Small intestine (tissue), 7 donors: ENCODE measurements at regions not wholly inside any gene's neighbourhood (a gene's known extent, or its start where the extent isn't known, plus 50 kb on each side); places are given as distances from the start of the nearest gene placed in this dataset.

ENCODE experiments used
- DNase-seq, 2 donors: peaks; one replicate each; pipeline versions ENCODE4 v3.0.0 to v3.0.0-alpha.2; 2013
- FAIRE-seq: peaks from 2 replicates; lab custom pipeline; 2012; peaks lifted over from hg19 to GRCh38; lab: Jason Lieb, UNC
- H3K27ac ChIP-seq, 3 donors: one replicate each; pipeline ENCODE4 v1.5.1; 2013; ENCODE audit warnings: low read length in 2 of 3, mild to moderate bottlenecking in 2 of 3, control low read depth in 1 of 3, inconsistent platforms in 1 of 3, low read depth in 1 of 3, moderate library complexity in 1 of 3
- H3K27me3 ChIP-seq, 3 donors: one replicate each; pipeline ENCODE4 v1.6.1; 2013; ENCODE audit warnings: low read length in 3 of 3, inconsistent platforms in 1 of 3; ENCODE audit not compliant: control insufficient read depth in 3 of 3, insufficient read depth in 3 of 3
- H3K36me3 ChIP-seq, 3 donors: one replicate each; pipeline ENCODE4 v1.6.1; 2013; ENCODE audit warnings: low read length in 3 of 3, inconsistent platforms in 1 of 3, low read depth in 1 of 3, mild to moderate bottlenecking in 1 of 3, moderate library complexity in 1 of 3; ENCODE audit not compliant: control insufficient read depth in 3 of 3, insufficient read depth in 2 of 3
- H3K4me1 ChIP-seq, 3 donors: one replicate each; pipeline ENCODE4 v1.6.1; 2013; ENCODE audit warnings: low read length in 2 of 3, inconsistent platforms in 1 of 3, low read depth in 1 of 3, mild to moderate bottlenecking in 1 of 3, moderate library complexity in 1 of 3; ENCODE audit not compliant: control insufficient read depth in 3 of 3, insufficient read depth in 2 of 3
- H3K4me3 ChIP-seq, 3 donors: one replicate each; pipeline ENCODE4 v1.5.1; 2013; ENCODE audit warnings: low read length in 3 of 3, control low read depth in 1 of 3, inconsistent platforms in 1 of 3, low read depth in 1 of 3, mild to moderate bottlenecking in 1 of 3, moderate library complexity in 1 of 3
- H3K9me3 ChIP-seq, 2 donors: one replicate each; pipeline ENCODE4 v1.6.1; 2013; ENCODE audit warnings: low read depth in 1 of 2, low read length in 1 of 2; ENCODE audit not compliant: control insufficient read depth in 2 of 2, insufficient read depth in 1 of 2
- WGBS, 3 donors: extraction: QIAGEN DNeasy Blood & Tissue Kit; methylation state at CpG; one replicate each; pipeline ENCODE4 v1.1.7; 2013; 5-methylcytosine and 5-hydroxymethylcytosine counted together
- donor health status: healthy with polysubstance abuse.
- donor health status: control.
- donor health status: control.
- donor health status: Bipolar disorder and iron deficiency.
- donor health status: healthy.

DNA sequence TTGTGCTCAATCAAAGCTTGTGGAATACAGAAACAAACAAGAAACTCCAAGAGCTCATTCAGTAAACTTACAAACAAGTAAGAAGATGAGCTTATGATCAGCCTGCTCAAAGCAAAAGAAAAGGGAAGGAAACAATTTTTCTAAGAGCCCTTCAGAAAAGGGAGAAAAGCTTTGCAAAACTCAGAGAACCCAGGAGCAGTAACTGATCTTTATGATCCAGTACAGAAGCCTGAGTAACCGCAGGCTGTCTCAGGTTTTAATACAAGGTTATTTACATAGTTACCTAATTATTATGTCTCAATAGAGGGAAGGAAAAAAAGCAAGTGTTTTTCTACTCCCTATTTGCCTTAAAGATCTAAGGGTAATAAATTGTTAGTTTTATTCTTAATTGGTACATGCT is 226.5 kb downstream of the MAFB start:
- no peak overlapping the region for H3K4me3 ChIP-seq
- DNase-seq = no peak
- 37 to 56% (median 42%) methylated on average over 1 of the region's 1 CpG for WGBS, 3 donors
- no peaks in the 10 kb centered on the region for H3K4me1 ChIP-seq
- no peaks in the 10 kb centered on the region for H3K27me3 ChIP-seq
- no peak for FAIRE-seq
- H3K9me3 ChIP-seq = no peaks in the 10 kb centered on the region
- H3K36me3 ChIP-seq = no peaks in the 10 kb centered on the region
- H3K27ac ChIP-seq = no peak overlapping the region

DNA sequence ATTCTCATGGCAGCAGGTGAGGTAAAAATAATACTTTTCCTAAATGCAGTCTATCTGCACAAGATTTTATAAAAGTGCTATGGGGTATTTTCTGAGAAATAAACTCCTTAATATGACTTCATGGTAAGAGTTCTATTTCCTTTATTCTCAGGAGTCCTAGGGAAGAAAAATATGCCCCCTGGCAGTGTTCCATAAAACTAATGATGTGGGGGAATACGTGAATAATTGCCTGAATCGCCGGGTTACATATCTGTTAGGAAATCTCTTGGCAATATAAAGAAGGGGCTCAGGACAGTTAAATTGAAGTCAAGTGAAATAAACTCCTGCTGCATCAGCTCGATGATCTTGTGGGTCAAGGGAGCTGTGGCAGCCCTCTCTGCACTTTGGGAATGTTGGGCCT is 229.7 kb downstream of the MAFB start:
- H3K4me3 ChIP-seq = no peak overlapping the region
- no peak for FAIRE-seq
- no peak overlapping the region for H3K27ac ChIP-seq
- no peaks in the 10 kb centered on the region for H3K4me1 ChIP-seq
- no peaks in the 10 kb centered on the region for H3K27me3 ChIP-seq
- WGBS, 3 donors = 71 to 78% (median 77%) methylated on average over 4 of the region's 4 CpGs
- no peak for DNase-seq
- H3K9me3 ChIP-seq = no peaks in the 10 kb centered on the region
- no peaks in the 10 kb centered on the region for H3K36me3 ChIP-seq

DNA sequence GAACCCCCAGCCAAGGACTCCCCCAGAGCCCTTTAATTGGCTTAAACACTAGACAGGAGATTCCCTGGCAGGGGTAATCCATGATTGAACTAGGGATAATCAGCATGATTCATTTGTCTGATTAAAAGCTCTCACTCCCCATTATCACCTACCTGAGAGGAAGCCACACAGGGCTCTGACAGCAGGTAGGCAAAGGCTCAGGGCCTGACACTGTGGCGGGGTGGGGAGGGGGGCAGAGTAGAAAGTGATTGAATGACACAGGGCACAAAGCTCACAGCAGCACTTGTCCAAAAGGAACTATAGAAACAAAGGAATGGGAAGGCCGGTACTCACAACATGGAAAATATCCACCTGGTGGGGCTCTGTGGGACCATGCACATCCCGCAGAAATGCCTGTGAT is 231.6 kb downstream of the MAFB start:
- no peak overlapping the region for H3K27ac ChIP-seq
- no peak for DNase-seq
- H3K9me3 ChIP-seq = no peaks in the 10 kb centered on the region
- H3K4me1 ChIP-seq = no peaks in the 10 kb centered on the region
- no peak for FAIRE-seq
- H3K4me3 ChIP-seq = no peak overlapping the region
- no peaks in the 10 kb centered on the region for H3K27me3 ChIP-seq
- WGBS, 3 donors = 74 to 93% (median 90%) methylated on average over 3 of the region's 3 CpGs
- H3K36me3 ChIP-seq = no peaks in the 10 kb centered on the region

DNA sequence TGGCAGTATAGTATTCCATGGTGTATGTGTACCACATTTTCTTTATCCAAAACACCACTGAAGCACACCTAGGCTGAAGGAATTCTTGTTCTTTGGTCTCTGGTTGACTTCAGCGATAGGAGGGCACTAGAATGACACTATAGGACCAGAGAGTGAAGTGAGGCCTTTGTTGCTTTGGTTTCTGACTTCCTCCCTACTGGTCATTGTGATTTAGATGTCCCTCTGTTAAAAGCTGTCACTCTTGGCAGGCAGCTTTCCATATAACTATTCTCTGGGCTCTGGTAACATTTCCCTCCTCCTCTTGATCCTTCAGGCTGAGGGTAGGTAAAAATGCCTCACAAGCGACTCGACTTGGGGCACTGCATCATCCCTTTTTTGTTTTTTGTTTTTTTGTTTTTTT is 236.3 kb downstream of the MAFB start:
- H3K4me1 ChIP-seq = no peaks in the 10 kb centered on the region
- H3K27me3 ChIP-seq = no peaks in the 10 kb centered on the region
- no peaks in the 10 kb centered on the region for H3K36me3 ChIP-seq
- no peaks in the 10 kb centered on the region for H3K9me3 ChIP-seq
- no peak overlapping the region for H3K27ac ChIP-seq
- 77 to 88% (median 87%) methylated on average over 3 of the region's 3 CpGs for WGBS, 3 donors
- no peak overlapping the region for H3K4me3 ChIP-seq
- DNase-seq = no peak
- FAIRE-seq = no peak

DNA sequence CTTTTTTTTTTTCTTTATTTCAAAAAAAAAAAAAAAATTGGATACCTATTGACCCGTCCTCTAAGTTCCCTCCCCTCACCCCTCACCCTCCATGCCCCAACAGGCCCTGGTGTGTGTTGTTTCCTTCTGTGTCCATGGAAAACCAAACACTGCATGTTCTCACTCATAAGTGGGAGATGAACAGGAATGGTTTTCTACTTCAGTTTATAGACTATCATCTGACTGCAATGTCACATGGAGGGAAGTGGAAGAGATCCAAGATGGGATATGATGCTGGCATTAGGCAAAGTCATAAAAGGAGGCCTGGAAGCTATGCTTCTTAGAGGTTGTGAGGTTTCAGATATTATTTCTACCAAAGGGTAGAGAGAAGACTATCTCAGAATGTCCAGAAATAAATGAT is 237.5 kb downstream of the MAFB start:
- Histone ChIP-seq H3K9me3 (no peaks in the 10 kb centered on the region), H3K27ac (no peak overlapping the region), H3K4me1 (no peaks in the 10 kb centered on the region), H3K27me3 (no peaks in the 10 kb centered on the region), H3K36me3 (no peaks in the 10 kb centered on the region), H3K4me3 (no peak overlapping the region)
- WGBS, 3 donors = 75 to 94% (median 83%) methylated on average over 1 of the region's 1 CpG
- no peak for DNase-seq
- FAIRE-seq = no peak

DNA sequence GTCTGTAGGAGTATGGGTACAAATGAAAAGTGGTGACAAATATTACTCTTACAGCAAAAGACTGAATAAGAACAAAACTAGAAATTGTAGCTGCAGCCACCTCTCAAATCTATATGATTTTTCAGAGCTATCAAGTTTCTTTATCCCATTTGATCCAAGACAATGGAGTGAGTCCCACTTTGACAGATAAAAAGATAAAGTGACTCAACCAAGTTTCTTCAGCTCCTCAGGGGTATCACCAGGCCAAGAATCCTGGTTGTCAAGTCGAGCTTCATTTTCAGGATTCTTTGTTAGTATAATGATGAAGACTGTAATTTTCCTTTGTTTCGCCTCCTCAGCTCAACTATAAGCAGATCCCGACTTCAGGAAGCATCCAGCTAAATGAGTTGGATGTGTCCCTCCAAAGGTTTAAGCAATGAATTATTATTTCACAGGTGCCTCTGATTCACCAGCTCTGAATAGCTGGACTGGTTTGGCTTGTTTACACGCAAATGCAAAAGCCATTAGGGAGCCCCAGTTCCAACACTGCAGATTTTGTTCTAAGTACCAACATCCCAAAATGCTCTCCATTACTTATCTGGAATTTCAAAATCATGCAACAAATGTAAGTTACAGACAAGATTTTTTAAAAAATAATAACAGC is 238.9 kb downstream of the MAFB start:
- 67 to 75% (median 70%) methylated on average over 4 of the region's 4 CpGs for WGBS, 3 donors
- Histone ChIP-seq H3K36me3 (no peaks in the 10 kb centered on the region), H3K9me3 (no peaks in the 10 kb centered on the region), H3K27ac (no peak overlapping the region), H3K4me3 (no peak overlapping the region), H3K27me3 (no peaks in the 10 kb centered on the region), H3K4me1 (no peaks in the 10 kb centered on the region)
- DNase-seq (no peak), FAIRE-seq (no peak)

DNA sequence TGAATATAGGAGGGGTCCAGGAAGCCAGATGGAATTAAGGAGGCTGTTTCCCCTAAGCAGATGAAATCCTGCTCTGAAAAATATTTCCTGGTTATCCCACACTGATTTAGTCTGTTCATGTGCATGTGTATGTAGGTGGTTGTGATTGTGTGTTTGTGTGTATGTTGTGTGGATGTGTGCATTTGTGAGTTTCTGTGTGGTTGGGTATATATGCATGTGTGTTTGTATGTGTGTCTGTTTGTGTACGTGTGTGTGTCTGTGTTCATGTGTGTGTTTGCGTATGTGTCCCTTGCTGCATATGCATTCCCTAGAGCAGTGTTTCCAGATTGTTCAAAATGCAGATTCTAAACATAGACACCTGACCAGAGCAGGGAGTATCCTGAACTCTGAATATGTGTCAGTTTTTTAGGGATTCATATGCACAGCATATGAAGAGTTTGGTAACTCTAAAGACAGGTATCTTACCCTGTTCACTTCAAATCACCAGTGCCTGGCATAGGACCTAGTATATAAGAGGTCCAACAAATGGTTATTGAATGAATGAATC is 239.8 kb downstream of the MAFB start:
- 91 to 94% (median 94%) methylated on average over 2 of the region's 2 CpGs for WGBS, 3 donors
- Histone ChIP-seq H3K4me1 (no peaks in the 10 kb centered on the region), H3K27ac (no peak overlapping the region), H3K36me3 (no peaks in the 10 kb centered on the region), H3K27me3 (no peaks in the 10 kb centered on the region), H3K9me3 (no peaks in the 10 kb centered on the region), H3K4me3 (no peak overlapping the region)
- no peak for FAIRE-seq
- no peak for DNase-seq

DNA sequence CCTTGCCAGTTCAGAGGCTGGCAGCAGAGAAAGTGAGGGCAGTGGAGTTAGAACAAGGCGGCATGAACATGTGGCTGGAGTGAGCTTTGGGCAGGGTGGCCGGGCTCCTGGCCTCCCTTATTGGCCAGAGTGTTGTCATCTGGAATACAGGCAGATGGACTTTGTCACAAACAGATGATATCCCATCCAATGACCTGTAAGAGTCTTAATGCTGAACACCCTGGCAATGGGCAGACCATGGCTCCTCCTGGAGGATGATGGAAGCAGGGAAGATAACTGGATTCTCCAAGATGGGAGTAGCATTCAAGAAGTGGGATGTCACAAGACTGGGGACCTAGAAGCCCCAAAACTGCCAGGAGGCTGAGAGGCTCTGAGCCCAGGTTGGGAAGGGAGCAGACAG is 242.1 kb downstream of the MAFB start:
- no peak for FAIRE-seq
- Histone ChIP-seq H3K27me3 (no peaks in the 10 kb centered on the region), H3K27ac (no peak overlapping the region), H3K36me3 (no peaks in the 10 kb centered on the region), H3K4me1 (no peaks in the 10 kb centered on the region), H3K4me3 (no peak overlapping the region), H3K9me3 (no peaks in the 10 kb centered on the region)
- peak in 1 of 2 donors; percentile 28 for DNase-seq
- WGBS, 3 donors = 43 to 60% (median 57%) methylated on average over 2 of the region's 2 CpGs

DNA sequence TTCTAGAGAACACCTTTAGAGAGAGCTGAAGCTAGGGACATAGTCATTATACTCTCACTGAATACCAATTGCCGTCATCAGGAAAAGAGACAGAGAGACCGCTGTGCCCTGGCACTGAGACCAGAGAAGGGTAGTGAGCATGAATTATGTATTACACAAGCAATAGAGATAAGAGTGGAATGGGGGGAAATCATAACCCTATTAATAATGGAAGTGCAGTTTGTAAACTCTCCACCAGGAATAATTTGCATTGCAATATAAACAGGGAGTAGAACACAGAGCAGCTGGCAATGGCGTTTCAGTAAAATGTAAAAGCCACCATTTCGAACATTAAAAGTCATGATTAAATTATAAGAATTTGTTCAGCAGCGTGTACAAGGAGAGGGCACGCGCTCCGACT is 244.5 kb downstream of the MAFB start:
- FAIRE-seq (no peak), DNase-seq (no peak)
- no peak overlapping the region for H3K4me3 ChIP-seq
- H3K4me1 ChIP-seq = no peaks in the 10 kb centered on the region
- H3K27me3 ChIP-seq = no peaks in the 10 kb centered on the region
- no peaks in the 10 kb centered on the region for H3K9me3 ChIP-seq
- 83 to 90% (median 85%) methylated on average over 8 of the region's 8 CpGs for WGBS, 3 donors
- no peak overlapping the region for H3K27ac ChIP-seq
- no peaks in the 10 kb centered on the region for H3K36me3 ChIP-seq
